Kasumi-1 (cell line): ENCODE measurements at regions not wholly inside any gene's neighbourhood (a gene's known extent, or its start where the extent isn't known, plus 50 kb on each side); places are given as distances from the start of the nearest gene placed in this dataset.
"Not testable (repeated sequence)": the region's sequence is repeated elsewhere in the genome, so short reads cannot be mapped to it uniquely, and the experiment has no call there.

Experiments used
- DNase-seq, 2 experiments: peaks; one replicate each; lab custom pipeline; 2025; lab: John Stamatoyannopoulos, UW

DNA sequence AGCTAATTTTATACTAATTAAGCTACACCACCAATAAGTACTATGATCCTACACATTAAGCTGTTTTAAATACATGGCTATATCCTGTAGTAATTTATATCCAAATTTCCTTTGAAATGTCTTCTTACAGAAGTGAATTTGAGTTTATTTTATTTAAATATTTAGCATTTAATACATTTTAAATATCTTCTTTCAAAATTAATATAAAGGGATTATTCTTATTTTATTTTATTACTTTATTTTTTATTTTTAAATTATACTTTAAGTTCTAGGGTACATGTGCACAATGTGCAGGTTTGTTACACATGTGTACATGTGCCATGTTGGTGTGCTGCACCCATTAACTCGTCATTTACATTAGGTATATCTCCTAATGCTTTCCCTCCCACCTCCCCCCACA is 310.9 kb upstream of the IZUMO3 start:
- DNase-seq: not testable (repeated sequence)

DNA sequence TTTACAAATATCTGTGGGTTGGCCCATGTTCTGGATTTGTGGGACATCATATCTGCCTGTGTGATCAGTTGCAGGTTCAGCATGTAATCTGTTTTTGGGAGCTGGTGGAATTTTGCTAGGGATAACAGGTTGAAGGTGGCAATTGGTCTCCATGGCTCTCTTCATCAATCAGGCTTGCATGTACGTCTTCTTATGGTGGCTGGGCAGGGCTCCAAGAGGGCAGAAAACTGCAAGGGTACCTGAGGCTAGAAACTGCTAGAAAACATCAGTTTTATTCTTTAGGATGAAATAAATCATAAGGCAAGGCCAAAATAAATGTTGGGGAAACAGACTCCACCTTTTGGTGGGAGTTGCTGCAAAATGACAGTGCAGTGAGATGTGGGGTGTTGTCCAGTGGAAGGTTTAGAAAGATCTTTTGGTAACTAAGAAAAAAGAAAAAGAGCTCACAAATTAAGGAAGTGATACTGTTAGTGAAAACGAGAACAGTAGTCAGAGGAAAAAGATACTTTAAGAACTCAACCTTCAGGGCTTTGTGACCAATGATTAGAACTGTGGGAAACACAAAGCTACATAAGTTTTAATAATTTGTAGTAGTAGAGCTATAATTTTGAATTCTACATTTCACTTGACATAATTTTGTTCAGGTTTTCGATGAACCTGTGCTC is 300.7 kb upstream of the IZUMO3 start:
- no peak for DNase-seq

DNA sequence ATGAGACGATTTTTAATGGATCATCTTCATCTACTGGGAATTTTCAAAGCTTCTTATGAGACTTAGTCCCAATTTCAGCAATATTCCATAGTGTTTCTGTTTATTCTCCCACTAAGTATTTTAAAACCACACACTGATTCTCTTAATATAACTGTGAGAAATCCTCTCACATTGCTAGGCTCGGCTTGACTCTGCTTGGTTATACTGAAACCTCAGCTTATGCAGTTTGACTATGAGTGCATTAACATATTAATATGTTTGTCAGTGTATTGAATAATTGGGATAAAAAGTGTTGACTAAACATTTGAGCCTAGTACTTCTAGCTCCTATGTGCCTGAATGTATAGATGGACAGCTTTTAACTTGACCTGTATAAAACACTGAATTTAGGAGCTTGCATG is 298.5 kb upstream of the IZUMO3 start:
- no peak for DNase-seq

DNA sequence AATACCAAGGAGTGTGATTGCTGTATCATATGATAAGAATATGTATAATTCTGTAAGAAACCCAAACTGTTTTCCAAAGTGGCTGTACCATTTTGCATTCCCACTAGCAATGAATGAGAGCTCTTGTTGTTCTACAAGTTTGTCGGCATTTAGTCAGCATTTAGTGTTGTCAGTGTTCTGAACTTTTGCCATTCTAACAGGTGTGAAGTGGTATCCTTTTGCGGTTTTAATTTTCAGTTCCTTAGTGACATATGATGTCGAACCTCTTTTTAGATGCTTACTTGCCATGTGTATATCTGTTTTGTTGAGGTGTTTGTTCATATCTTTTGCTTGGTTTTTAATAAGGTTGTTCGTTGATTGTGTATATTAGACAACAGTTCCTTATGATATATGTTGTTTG is 296.3 kb upstream of the IZUMO3 start:
- no peak for DNase-seq

DNA sequence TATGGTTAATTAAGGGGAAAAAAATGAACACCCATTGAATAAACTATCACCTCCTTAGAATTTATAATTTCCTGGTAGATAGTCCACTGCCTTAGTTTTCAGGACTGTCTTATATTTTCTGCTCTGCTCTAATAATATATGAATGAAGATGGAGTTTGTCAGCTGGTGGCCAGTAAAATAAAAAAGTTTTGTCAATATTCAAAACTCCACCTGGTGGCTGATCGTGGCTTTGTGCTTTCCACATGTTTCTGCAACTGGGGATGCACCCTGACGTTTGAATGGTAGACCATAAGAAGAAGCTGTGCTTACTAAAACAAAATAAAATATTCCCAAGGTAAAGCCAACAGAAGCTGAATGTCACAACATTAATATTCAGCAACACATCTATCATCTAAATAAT is 286.6 kb upstream of the IZUMO3 start:
- peak; percentile 4 to 26 for DNase-seq

DNA sequence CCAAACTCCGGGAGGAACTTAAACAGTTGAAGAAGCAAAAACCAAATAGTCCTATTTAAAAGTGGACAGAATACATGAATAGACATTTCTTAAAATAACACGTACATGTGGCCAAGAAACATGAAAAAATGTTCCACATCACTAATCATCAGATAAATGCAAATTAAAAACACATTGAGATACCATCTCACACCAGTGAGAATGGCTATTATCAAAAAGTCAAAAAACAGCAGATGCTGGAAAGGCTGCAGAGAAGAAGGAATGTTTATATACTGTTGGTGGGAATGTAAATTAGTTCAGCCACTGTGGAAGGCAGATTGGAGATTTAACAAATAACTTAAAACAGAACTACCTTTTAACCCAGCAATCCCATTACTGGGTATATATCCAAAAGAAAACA is 283.0 kb upstream of the IZUMO3 start:
- DNase-seq: no peak

DNA sequence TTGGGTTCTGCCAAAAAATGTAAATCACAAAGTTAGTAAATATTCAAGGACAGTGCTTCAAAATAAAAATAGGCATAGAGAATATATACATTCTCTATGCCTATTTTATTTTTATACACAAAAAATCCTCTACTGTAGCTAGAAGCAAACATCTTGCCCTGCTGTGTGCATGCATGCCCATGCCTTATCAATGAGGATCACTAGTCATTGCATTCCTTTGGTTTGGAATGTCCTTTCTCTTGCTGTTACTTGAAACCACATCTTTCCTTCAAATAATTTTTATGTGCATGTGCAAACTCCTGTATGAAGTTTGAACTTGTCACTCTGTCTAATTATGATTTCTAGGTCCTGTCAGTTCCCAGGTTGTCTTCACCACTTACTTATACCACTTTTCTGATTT is 278.9 kb upstream of the IZUMO3 start:
- no peak for DNase-seq

DNA sequence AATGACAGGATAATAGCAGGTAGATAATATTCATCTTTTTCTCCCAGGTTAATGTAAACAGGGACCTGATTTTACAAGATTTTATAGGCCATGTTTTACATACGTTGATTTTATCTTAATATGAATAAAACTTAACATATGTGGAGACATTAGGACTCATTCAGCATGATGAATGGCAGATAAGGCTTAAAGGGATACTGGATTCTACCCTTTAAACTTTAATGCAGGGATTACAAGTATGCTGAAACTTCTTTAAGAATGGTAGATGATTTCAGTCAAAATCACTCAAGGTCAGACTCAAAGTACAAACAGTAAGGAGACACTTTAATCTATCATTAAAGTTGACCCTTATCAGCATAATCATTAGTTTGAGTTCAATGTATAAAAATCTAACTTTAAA is 274.5 kb upstream of the IZUMO3 start:
- no peak for DNase-seq

DNA sequence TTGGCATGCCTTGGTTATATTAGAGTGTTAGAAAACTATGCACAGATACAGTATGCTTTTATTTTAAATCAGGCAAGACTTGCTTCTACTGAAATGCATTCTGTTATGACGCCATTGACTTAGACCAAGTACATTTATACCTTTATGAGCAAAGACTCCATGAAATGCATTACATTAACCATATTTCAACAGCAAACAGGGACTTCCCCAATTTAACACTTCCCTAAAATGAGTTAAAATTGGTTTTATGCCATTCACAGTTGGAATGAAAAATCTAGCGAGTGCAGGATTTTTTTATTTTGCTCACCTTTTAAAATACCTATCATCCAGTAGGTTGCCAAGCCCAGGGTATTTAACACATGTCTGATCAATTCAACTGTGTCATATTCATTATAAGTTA is 272.1 kb upstream of the IZUMO3 start:
- DNase-seq: peak; percentile 18 to 42

DNA sequence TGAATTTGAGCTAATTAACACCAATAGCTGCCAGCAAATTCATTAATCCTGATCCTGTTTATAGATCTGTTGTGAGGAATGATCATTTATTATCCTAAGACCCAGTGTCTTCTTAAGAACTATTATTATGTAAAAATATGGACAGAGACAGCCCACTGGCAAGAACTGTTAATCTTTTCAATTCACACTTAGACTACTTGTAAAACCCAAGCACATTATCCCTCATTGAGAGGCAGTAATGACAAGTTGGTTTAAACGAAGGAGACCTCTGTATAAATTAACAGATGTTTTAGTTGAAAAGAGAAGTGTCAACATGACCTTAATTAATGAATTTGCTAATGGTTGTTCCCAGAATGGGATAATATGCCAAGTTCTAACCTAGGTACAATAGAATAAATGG is 270.3 kb upstream of the IZUMO3 start:
- DNase-seq: no peak

DNA sequence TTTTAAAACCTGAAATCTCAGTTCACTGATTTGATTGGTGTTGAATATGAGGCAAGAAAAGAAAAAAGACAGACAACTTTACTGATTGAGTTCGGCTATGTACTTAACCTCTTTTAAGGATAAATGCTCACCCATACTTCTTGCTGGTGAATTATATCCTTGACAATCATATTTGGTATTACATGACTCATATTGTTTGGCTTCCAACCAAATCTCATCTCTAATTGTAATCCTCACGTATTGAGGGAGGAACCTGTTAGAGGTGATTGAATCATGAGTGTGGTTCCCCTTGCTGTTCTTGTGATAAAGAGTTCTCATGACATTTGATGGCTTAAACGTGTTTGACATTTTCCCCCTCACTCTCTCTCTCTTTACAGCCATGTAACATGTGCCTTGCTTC is 255.6 kb upstream of the IZUMO3 start:
- no peak for DNase-seq

DNA sequence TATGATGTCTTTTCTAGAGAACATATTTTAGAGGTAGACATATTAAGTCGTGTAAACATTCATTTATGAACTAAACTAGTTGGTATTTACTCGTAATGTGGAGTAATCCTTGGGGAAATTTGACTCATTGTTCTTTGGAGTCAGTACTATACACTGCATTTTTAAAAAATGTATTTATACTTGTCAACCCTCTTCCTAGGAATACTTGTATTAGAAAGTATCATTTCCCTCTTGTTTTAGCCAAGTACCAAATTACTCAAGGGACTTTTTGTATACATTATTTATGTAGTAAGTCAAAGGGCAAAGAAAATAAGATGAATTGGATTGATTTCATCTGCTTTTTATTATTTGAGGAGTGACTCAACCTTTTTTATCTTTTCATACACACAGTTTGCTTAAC is 248.1 kb upstream of the IZUMO3 start:
- no peak for DNase-seq

DNA sequence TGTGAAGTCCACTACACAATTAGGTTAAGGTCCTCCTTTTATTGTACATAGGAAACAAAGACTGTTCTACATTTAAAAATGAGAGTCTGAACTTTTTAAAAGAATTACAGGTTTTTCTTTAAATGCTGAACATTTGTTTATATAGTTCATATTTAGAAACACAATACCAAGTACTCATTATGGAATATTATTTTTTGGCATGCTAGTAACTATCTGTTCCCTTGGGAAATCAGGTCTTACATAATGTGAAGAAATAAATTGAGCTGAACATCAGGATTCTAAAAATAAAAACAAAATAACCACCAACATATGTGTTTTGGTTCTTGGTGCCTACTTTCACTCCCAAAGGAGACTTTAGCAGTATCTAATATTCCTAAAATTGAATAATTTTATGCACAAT is 230.5 kb upstream of the IZUMO3 start:
- no peak for DNase-seq

DNA sequence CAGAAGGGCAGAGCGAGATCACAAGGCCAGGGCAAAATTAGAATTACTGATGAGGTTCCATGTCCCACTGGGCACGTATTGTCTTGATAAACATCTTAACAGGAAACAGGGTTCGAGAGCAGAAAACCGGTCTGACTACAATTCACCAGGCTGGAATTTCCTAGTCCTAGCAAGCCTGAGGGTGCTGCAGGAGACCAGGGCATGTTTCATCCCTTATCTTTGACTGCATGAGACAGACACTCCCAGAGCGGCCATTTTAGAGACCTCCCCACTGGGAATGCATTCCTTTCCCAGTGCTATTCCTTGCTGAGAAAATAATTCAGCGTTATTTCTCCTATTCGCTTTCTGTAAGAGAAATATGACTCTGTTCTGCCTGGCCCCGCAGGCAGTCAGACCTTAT is 228.5 kb upstream of the IZUMO3 start:
- DNase-seq: not testable (repeated sequence)

DNA sequence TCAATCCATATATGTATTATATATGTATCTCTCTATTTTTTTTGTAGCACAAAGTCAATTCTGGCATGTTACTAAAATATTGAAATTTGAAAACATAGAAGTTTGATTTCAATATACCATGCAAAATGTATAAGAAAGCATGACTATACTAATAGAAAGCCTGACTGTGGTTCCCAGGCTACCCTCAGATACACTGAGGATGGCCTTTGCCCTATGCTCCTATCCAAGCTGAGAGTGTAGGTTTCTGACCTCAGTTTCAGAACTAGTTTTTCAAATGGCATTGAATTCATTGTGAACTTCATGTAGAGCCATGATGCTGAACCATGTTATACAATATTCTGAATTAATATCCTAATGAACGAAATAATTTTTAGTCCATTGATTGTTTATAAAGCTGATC is 220.4 kb upstream of the IZUMO3 start:
- DNase-seq: no peak

DNA sequence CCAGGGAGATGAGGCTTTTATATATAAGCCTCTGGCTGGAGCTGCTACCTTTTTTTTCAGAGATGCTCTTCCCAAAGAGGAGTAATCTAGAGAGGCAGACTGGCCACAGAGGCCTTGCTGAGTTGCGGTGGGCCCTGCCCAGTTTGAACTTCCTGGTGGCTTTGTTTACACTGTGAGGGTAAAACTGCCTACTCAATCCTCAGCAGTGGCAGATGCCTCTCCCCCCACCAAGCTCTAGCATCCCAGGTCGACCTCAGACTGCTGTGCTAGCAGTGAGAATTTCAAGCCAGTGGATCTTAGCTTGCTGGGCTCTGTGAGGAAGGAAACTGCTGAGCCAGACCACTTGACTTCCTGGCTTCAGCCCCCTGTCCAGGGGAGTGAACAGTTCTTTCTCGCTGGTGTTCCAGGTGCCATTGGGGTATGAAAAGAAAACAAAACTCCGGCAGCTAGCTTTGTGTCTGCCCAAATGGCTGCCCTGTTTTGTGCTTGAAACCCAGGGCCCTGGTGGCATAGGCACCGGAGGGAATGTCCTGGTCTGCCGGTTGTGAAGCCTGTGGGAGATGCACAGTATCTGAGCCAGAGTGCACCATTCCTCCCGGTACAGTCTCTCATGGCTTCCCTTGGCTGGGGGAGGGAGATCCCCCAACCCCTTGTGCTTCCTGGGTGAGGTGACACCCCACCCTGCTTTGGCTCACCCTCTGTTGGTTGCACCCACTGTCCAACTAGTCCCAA is 219.5 kb upstream of the IZUMO3 start:
- no peak for DNase-seq

DNA sequence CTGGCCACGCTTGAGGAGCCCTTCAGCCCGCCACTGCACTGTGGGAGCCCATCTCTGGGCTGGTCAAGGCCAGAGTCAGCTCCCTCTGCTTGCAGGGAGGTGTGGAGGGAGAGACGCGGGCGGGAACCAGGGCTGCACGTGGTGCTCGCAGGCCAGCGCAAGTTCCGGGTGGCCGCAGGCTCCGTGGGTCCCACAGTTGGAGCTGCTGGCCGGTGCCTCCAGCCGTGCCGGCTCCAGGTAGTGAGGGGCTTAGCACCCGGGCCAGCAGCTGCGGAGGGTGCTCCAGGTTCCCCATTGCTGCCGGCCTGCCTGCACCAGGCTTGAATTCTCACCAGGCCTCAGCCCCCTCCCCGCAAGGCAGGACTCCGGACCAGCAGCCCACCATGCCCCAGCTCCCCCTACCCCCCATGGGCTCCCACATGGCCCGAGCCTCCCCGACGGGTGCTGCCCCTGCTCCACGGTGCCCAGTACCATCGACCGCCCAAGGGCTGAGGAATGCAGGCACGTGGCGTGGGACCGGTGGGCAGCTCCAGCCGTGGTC is 192.8 kb upstream of the IZUMO3 start:
- DNase-seq: no peak

DNA sequence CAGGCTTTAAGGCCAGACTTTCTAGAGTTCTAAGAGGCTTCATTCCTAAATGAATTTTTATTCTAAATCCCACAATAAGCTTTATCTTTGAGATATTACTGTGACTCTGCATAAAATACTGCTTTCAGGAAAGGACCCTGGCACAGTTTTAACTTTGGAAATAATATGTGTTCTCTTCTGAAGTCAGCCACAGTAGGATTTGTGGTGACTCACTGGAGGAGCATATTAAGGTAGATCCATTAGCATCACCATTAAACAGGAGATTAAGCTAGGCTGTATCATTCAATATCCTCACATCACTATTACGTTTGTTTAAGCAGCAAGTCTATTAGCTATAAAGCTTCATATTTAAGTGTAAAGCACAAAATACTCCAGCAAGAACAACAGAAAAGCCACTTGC is 186.1 kb upstream of the IZUMO3 start:
- DNase-seq: no peak

DNA sequence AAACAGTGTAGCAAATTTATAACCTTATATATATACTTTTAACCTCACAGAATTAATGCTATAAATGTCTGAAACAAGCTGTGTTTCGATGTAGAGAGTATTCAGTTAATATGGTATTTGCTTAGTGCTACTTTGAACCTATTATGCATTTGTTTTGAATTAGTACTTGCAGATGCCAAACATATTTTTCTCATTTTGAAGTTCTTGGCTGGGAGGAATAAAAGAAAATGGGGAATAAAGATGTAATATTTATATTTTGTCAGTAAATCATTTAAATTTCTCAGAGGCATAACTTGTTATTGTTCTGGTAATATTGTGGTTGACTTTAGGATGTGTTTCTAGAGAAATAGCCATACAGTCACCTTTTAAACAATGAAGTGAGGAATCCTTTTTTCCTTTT is 175.9 kb upstream of the IZUMO3 start:
- DNase-seq: no peak

DNA sequence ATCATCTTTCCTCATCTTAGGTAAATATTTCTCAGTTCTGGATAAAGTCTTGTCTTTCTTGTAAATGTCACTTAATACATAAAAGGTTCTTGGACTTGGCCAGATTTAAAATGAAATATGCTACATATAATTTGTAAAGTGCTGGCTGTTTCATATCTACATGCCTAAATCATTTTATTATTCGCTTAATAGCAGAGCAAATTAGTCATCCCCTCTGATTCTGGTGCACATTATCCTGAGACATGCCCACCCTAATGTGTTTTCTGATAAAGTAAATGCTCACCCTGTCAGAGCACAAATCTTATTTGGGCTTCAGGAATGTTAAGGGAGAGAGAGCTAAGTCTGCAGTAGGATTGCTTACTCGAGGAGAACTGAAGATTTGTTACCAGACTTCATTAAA is 166.5 kb upstream of the IZUMO3 start:
- no peak for DNase-seq

DNA sequence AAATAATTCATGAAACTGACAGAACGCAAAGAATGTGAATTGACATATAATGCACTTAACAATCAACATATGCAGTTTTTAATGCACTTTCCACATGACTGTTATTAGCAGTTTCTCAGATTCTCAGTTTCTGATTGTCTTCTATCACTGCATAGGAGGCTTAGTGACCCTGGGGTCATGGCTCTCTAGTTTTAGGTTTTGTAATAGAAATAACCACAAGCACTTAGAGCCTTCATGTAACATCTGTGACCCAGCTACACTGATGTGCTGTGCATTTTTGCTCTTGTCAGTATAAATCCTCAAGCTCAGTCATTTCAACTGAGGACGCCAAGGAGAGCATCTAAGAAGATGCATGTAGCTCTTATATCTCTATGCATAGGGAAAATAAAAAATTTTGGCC is 163.1 kb upstream of the IZUMO3 start:
- DNase-seq: no peak

DNA sequence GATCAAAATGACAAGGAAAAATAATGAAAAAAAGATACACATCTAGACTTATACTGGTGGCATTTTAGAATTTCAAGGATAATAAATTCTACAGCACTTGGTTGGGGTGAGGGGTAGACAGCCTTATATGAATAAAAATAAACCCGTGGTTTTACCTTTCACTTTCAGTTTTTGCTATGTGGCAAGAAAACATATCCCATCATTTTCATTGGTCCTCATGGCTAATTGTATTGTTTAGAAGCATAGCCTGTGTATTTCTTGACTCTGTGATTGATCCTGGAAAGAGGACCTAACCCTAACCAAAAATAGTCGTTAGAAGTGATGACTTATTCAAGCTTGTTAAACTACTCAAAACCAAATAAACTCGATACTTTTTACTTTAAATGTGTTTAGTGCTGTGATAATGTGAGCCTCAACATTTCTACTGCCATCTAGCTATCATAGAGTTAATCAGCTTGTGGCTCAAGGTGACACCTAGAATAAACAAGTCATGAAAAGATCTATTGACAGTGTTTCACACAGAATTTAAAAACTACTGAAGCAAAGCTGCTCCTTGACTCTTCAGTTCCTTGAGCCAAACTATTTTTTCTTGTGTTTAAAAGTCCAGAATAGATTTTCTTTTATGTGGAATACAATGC is 153.3 kb upstream of the IZUMO3 start:
- no peak for DNase-seq

DNA sequence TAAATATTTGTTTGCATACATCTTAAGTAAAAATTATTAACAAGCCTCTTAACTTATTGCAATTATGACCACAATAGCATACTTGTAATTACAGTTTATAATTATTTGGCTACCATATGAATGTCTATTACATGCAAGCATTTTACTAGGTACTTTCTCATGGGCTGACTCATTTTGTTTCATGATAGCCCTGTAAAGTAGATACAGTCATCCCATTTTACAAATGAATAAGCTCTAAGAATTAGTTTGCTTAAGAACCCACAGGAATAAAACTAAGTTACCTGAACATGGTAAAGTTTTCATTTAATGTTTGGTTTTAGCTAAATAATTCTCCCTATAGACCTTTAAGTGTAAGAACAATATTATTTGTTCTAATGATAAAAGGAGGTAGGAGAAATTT is 126.6 kb upstream of the IZUMO3 start:
- no peak for DNase-seq
